Right atrium auricular region (tissue), 2 donors: ENCODE measurements at regions not wholly inside any gene's neighbourhood (a gene's known extent, or its start where the extent isn't known, plus 50 kb on each side); places are given as distances from the start of the nearest gene placed in this dataset.
A peak's percentile ranks its signal among the peaks of the same experiment; 100 is the strongest.

Source experiments
- DNase-seq: peaks from one replicate; pipeline ENCODE4 v3.0.0-alpha.2; 2019; ENCODE audit warnings: low spot score
- H3K27ac ChIP-seq, 2 donors: fragments of 200-600 bp; sonication (generic); 1 replicate in 1 of 2; 2 replicates in 1 of 2; pipeline ENCODE4 v1.5.1; 2016 to 2019
- H3K27me3 ChIP-seq, 2 donors: fragments of 200-600 bp; sonication (generic); one replicate each; pipeline versions ENCODE4 v1.5.1 to v1.6.0; 2017 to 2019
- H3K36me3 ChIP-seq: fragments of 200-600 bp; sonication (generic); one replicate; pipeline ENCODE4 v1.5.1; 2016
- H3K4me1 ChIP-seq, 2 donors: fragments of 200-600 bp; sonication (generic); one replicate each; pipeline versions ENCODE4 v1.5.1 to v1.6.0; 2017 to 2019
- H3K4me3 ChIP-seq, 2 donors: fragments of 200-600 bp; sonication (generic); 1 replicate in 1 of 2; 2 replicates in 1 of 2; pipeline ENCODE4 v1.5.1; 2017 to 2019; ENCODE audit warnings: mild to moderate bottlenecking in 1 of 2, moderate library complexity in 1 of 2
- H3K9me3 ChIP-seq, 2 donors: fragments of 200-600 bp; sonication (generic); one replicate each; pipeline ENCODE4 v1.5.1; 2019
- TF ChIP-seq, protein P1 (sequence below), 2 donors: fragments of 200-600 bp; sonication (generic); IDR thresholded peaks; one replicate each; pipeline ENCODE4 v1.5.1; 2019; ENCODE audit warnings: antibody characterized with exemption in 2 of 2

DNA sequence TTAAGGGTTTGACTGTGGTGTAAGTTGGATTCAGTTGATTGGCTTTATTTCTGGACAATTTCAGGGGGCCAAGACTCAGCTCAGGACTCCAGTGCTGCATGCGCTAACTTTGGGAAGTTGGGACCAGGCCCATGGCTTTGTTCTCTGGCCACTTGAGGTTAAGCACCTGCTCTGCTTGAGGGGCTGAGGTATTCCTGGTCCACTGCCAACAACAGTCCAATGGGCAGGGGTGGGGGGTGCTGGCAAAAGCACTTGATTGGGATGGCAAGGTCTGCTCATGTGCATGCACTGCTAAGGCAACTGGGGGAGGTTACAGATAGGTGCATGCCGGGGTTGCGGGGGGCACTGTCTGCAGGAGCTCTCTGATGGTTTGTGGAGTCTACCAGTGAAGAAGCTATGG lies 52.6 kb upstream of the ASB17 start:
- Histone ChIP-seq H3K4me3 (no peak overlapping the region), H3K36me3 (no peaks in the 10 kb centered on the region), H3K4me1 (no peaks in the 10 kb centered on the region), H3K27me3 (no peaks in the 10 kb centered on the region), H3K27ac (no peak overlapping the region), H3K9me3 (no peaks in the 10 kb centered on the region)
- no peak for DNase-seq
- TF ChIP-seq, protein P1, sequence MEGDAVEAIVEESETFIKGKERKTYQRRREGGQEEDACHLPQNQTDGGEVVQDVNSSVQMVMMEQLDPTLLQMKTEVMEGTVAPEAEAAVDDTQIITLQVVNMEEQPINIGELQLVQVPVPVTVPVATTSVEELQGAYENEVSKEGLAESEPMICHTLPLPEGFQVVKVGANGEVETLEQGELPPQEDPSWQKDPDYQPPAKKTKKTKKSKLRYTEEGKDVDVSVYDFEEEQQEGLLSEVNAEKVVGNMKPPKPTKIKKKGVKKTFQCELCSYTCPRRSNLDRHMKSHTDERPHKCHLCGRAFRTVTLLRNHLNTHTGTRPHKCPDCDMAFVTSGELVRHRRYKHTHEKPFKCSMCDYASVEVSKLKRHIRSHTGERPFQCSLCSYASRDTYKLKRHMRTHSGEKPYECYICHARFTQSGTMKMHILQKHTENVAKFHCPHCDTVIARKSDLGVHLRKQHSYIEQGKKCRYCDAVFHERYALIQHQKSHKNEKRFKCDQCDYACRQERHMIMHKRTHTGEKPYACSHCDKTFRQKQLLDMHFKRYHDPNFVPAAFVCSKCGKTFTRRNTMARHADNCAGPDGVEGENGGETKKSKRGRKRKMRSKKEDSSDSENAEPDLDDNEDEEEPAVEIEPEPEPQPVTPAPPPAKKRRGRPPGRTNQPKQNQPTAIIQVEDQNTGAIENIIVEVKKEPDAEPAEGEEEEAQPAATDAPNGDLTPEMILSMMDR (IDR thresholded peaks at IDR 0.05), result no peak

DNA sequence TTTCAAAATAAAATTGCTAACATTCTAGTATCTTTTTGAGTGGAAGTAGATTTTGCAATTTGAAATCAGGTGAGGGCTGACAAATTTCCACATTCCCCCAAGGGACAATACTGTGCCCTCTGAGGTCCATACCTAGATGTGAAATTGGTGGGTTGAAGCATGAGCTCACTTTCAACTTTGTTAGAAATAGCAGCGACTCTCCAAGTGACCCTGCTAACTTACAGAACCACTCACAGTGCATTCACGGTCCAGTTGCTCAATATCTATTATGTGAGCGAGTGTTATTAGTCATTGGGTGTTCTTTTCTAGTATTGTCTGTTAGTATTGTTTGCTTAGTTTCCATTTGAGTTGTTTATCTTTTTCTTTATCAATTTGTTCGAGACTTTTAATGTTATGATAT lies 53.6 kb upstream of the ASB17 start:
- H3K36me3 ChIP-seq, result no peaks in the 10 kb centered on the region
- H3K27ac ChIP-seq, result no peak overlapping the region
- H3K9me3 ChIP-seq, result no peaks in the 10 kb centered on the region
- H3K4me1 ChIP-seq, result no peaks in the 10 kb centered on the region
- no peak overlapping the region for H3K4me3 ChIP-seq
- TF ChIP-seq, protein P1 (IDR thresholded peaks at IDR 0.05), result no peak
- no peak for DNase-seq
- H3K27me3 ChIP-seq, result no peaks in the 10 kb centered on the region

DNA sequence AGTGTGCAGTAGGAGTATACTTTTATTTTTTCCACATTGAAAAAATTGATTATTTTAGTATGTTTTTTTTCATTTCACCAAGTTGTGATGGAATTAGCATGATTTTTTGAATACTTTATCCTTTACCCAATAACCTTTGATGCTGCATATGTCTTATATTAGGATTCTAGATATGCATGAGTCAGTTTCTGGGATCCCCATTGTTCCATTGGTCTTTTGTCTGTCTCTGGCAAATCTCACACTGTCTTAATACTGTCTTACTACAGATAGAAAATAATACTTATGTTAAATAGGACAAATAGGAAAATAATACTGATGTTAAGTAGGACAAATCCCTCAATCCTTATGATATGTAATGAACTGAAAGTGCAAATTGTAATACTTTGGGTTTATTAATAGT lies 54.3 kb upstream of the ASB17 start:
- no peak overlapping the region for H3K4me3 ChIP-seq
- no peak overlapping the region for H3K27ac ChIP-seq
- no peaks in the 10 kb centered on the region for H3K27me3 ChIP-seq
- no peaks in the 10 kb centered on the region for H3K36me3 ChIP-seq
- H3K4me1 ChIP-seq, result no peaks in the 10 kb centered on the region
- no peak for DNase-seq
- TF ChIP-seq, protein P1 (IDR thresholded peaks at IDR 0.05), result no peak
- no peaks in the 10 kb centered on the region for H3K9me3 ChIP-seq

DNA sequence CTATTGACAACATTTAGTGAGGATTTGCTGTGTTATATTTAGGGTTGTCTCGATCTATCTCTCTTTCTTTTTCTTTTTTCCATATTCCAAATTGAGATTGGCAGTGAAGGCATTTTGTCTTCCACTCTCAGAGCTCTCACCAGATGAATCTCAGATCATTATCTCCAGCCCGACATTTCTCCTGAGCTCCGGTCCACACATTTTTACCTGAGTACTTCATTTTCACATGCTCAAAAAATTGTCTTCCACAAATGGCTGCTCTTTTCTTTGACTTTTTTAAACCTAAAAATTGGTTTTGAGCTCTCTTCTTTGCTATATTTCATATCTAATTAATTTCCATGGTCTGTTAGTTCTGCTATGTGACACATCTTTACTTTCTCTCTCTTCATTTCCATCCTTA lies 56.9 kb upstream of the ASB17 start:
- Histone ChIP-seq H3K9me3 (no peaks in the 10 kb centered on the region), H3K27ac (no peak overlapping the region), H3K4me1 (no peaks in the 10 kb centered on the region), H3K27me3 (no peaks in the 10 kb centered on the region), H3K36me3 (no peaks in the 10 kb centered on the region), H3K4me3 (no peak overlapping the region)
- no peak for DNase-seq
- TF ChIP-seq, protein P1 (IDR thresholded peaks at IDR 0.05), result no peak

DNA sequence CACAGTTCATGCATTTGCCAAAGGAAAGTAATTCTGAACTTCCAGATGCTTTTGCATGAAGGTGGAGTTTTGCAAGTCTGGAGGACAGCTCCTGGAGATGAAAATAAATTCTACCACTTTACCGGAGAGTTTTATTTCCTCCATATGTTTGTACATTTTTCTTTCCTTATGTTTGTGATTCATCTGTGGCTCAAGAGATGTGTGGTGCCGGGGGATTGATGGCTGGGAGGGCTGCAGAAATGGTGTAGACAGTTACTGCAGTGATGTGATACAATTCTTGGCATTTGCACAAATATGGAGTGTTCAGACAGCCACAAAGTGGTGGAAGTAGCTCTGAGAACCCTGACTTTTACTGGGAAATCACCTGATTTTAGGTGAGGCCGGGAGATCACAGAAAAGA lies 58.5 kb upstream of the ASB17 start:
- no peaks in the 10 kb centered on the region for H3K27me3 ChIP-seq
- DNase-seq, result no peak
- H3K9me3 ChIP-seq, result no peaks in the 10 kb centered on the region
- no peaks in the 10 kb centered on the region for H3K36me3 ChIP-seq
- TF ChIP-seq, protein P1 (IDR thresholded peaks at IDR 0.05), result no peak
- H3K4me3 ChIP-seq, result no peak overlapping the region
- no peaks in the 10 kb centered on the region for H3K4me1 ChIP-seq
- no peak overlapping the region for H3K27ac ChIP-seq

DNA sequence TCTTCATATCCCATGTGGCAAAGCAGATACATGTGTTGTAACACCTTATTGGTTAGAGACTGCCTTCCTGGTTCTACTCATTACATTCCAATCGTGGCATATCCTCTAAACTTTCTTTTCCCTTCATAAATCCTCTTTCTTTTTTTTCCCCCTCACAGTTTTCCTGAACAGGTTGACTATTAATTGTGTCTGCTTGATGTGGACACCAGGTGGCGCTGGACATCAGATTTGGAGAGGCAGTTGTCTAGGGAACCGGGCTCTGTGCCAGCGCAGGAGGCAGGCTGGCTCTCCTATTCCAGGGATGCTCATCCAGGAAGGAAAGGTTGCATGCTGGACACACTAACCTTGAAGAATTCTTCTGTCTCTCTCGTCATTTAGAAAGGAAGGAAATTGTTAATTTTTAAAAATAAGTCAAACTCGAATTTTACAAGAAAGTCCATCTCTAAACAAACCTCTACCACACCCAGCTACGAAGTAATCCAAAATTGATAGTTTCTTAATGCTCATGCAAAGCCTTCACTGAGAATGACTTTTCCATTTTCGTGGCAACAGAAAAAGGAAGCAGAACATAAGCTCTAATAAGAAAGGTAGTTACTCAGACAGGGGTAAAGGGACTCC lies 59.4 kb upstream of the ASB17 start:
- peak; percentile 83 for DNase-seq
- TF ChIP-seq, protein P1 (IDR thresholded peaks at IDR 0.05), result peak; percentile 40 to 79
- no peaks in the 10 kb centered on the region for H3K9me3 ChIP-seq
- no peaks in the 10 kb centered on the region for H3K27me3 ChIP-seq
- no peaks in the 10 kb centered on the region for H3K36me3 ChIP-seq
- H3K4me3 ChIP-seq, result no peak overlapping the region
- H3K4me1 ChIP-seq, result no peaks in the 10 kb centered on the region
- no peak overlapping the region for H3K27ac ChIP-seq
